ENCODE measurements at regions not wholly inside any gene's neighbourhood (a gene's known extent, or its start where the extent isn't known, plus 50 kb on each side); places are given as distances from the start of the nearest gene placed in this dataset.
"Not testable (repeated sequence)": the region's sequence is repeated elsewhere in the genome, so short reads cannot be mapped to it uniquely, and the experiment has no call there.

DNA sequence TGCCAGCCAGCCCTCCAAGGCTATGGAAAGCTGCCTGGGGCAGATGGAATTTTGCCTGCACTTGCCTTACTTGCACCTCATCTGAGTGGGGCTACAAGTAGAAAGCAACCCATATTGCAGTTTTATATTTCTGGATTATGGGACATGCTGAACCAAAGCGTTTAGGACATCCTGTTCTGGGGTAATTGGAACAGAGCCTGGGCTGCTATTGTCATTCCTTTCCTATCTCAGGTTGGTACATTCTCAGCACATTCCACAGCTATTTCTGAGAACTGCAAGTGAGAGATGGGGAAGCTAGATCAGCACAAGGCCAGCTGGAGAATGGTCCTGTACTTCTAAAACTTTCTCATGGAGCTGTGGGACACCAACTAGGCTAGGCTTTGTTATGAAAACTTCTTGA lies 713.8 kb downstream of the KCNT2 start:
- in situ Hi-C loops (cut with HindIII; ENCODE audit: low pct_ligation_motif_present, low pct_unique_long_range_greater_than_20kb, low sequenced_read_pairs): no loop called here
- no peak for DNase-seq

- in situ Hi-C loops (cut with HindIII; ENCODE audit: low pct_ligation_motif_present, low pct_unique_long_range_greater_than_20kb, low sequenced_read_pairs): no loop called here
- DNase-seq: no peak
Observed at GRCh38 chr1:195886000-195886399, 722.2 kb downstream of the KCNT2 start.

GRCh38 chr1:195878478-195878877 lies 729.8 kb downstream of the KCNT2 start:
- DNase-seq: no peak
- in situ Hi-C loops (cut with HindIII; ENCODE audit: low pct_ligation_motif_present, low pct_unique_long_range_greater_than_20kb, low sequenced_read_pairs): no loop called here

- in situ Hi-C loops (cut with HindIII; ENCODE audit: low pct_ligation_motif_present, low pct_unique_long_range_greater_than_20kb, low sequenced_read_pairs): no loop called here
- no peak for DNase-seq
Observed at GRCh38 chr1:195876792-195877191, 731.4 kb downstream of the KCNT2 start.

DNA sequence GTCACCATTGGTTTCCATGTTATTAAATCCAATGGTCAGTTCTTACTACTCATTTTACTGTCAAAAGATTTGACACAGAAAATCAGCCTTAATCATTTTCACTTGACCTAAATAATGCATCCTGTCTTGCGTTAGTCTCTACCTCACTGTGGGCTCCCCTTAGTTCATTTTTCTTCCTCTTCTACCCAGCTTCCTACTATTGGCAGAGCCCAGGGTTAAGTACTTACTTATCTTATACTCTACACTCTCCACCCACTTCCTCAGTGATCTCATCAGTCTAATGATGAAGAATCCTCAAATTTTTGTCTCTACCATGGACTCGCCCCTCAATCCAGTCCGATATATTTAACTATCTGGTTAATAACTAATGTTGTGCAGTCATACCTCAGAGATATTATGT lies 735.9 kb downstream of the KCNT2 start:
- in situ Hi-C loops (cut with HindIII; ENCODE audit: low pct_ligation_motif_present, low pct_unique_long_range_greater_than_20kb, low sequenced_read_pairs): no loop called here
- no peak for DNase-seq

- in situ Hi-C loops (cut with HindIII; ENCODE audit: low pct_ligation_motif_present, low pct_unique_long_range_greater_than_20kb, low sequenced_read_pairs): no loop called here
- no peak for DNase-seq
Observed at GRCh38 chr1:195867638-195868037, 740.6 kb downstream of the KCNT2 start.

DNA sequence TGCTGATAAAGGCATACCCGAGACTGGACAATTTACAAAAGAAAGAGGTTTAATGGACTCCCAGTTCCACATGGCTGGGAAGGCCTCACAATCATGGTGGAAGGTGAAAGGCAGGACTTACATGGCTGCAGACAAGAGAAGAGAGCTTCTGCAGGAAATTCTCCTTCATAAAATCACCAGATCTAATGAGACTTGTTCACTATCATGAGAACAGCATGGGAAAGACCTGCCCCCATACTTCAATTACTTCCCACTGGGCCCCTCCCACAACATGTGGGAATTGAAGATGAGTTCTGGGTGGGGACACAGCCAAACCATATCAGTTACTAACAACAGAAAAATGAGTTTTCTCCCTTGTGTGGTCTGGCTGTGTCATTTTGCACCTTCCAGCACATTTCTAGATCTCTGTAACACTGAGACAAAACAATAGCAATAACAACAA lies 741.4 kb downstream of the KCNT2 start:
- in situ Hi-C loops (cut with HindIII; ENCODE audit: low pct_ligation_motif_present, low pct_unique_long_range_greater_than_20kb, low sequenced_read_pairs): no loop called here
- DNase-seq: no peak

DNA sequence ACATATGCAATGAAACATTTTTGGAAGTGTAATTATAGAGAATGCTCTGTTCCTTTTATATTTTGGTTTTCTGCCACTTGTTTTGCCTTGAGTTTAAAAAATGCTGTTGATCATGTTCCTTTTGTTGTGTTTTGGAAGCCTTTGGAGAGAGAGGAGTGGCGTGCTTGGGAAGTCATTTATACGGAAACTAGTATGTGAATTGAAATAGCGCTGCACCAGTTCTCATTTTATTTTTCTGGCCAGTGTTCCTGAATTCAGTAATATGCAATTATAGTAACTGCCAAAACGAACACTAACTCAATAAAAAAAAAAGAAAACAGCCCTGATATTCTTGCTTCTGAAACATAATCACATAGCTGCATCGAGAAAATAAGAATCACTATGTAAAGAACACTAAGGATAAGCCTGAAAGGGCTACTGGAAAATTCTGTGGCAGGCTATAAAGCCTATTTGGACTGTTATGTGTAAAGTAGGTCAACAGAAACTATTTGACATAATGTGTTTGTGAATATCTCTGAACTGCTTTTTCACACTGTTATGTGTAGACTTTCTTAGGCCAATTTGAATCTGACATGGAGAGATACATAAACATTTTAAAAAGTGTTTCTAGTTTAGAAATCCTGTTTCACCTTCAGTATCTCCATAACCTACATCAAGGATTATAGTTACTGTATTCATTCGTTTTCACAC lies 742.0 kb downstream of the KCNT2 start:
- in situ Hi-C loops (cut with HindIII; ENCODE audit: low pct_ligation_motif_present, low pct_unique_long_range_greater_than_20kb, low sequenced_read_pairs): no loop called here
- DNase-seq: no peak

DNA sequence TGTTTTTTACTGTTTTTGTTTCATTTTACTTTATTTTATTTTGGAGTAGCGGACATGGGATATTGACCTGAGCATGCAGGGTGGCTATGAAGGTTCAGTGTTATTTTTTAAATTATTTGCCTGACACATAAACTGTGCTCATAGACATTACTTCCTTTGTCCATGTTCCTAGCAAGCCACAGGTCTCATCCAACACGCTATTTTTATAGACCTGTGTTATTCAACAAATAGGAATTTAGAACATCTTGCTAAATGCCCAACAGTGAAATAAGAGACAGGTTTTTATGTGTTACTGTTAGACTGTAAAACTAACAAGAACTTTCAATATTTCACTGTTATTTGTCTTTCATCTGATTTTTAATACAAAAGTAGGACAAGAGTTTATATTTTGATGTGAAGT lies 756.4 kb downstream of the KCNT2 start:
- DNase-seq: peak; percentile 31
- in situ Hi-C loops (cut with HindIII; ENCODE audit: low pct_ligation_motif_present, low pct_unique_long_range_greater_than_20kb, low sequenced_read_pairs): no loop called here

- no peak for DNase-seq
Observed at GRCh38 chr1:195851016-195851601, 757.1 kb downstream of the KCNT2 start.

DNA sequence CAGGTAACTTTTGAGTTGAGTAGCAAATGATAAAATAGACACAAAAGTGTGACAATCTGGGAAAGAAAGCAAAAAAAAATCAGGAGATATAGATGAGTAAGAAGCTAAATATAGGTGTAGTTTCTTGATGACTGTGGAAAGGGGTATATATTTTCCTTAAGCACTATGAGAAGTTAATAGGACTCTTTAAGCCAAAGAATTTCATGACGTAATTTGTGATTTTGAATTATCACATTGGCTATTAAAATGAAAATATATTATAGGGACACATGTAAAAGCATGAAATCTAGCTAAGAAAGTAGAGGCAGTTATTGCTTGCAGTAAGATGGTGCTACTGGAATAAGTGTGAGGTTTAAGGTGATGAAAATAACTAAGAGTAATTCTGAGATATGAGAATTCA lies 759.1 kb downstream of the KCNT2 start:
- no peak for DNase-seq
- in situ Hi-C loops (cut with HindIII; ENCODE audit: low pct_ligation_motif_present, low pct_unique_long_range_greater_than_20kb, low sequenced_read_pairs): no loop called here

More at GRCh38 chr1:195851016-195851601, 757.1 kb downstream of the KCNT2 start:
- in situ Hi-C loops (cut with HindIII; ENCODE audit: low pct_ligation_motif_present, low pct_unique_long_range_greater_than_20kb, low sequenced_read_pairs): no loop called here

DNA sequence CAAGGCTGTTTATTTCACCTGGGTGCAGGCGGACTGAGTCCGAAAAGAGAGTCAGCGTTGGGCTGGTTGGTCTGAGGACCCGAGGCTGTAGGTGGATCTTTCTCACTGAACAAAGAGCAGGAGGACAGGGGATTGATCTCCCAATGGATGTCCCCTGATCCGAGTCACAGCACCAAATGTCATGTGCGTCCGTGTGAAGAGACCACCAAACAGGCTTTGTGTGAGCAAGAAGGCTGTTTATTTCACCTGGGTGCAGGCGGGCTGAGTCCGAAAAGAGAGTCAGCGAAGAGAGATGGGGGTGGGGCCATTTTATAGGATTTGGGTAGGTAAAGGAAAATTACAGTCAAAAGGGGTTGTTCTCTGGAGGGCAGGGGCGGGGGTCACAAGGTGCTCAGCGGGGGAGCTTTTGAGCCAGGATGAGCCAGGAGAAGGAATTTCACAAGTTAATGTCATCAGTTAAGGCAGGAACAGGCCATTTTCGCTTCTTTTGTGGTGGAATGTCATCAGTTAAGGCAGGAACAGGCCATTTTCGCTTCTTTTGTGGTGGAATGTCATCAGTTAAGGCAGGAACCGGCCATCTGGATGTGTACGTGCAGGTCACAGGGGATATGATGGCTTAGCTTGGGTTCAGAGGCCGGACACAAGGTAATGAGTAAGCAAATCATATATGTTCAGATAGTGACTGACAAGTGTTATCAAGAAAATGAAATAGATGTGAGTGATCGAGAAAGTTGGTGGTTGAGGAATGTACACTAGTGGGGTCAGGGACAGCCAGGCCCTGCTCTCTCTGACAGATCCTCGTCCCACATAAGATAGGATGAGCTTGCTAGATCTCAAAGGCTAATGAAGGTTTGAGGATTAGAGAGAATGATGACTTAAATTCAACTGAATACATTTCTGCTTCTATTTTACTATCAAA lies 760.0 kb downstream of the KCNT2 start:
- DNase-seq; in situ Hi-C loops (cut with HindIII; ENCODE audit: low pct_ligation_motif_present, low pct_unique_long_range_greater_than_20kb, low sequenced_read_pairs): not testable (repeated sequence)

- DNase-seq: no peak
- in situ Hi-C loops (cut with HindIII; ENCODE audit: low pct_ligation_motif_present, low pct_unique_long_range_greater_than_20kb, low sequenced_read_pairs): no loop called here
Observed at GRCh38 chr1:195831789-195832188, 776.5 kb downstream of the KCNT2 start.

- in situ Hi-C loops (cut with HindIII; ENCODE audit: low pct_ligation_motif_present, low pct_unique_long_range_greater_than_20kb, low sequenced_read_pairs): no loop called here
- no peak for DNase-seq
Observed at GRCh38 chr1:195828325-195828724, 779.9 kb downstream of the KCNT2 start.

DNA sequence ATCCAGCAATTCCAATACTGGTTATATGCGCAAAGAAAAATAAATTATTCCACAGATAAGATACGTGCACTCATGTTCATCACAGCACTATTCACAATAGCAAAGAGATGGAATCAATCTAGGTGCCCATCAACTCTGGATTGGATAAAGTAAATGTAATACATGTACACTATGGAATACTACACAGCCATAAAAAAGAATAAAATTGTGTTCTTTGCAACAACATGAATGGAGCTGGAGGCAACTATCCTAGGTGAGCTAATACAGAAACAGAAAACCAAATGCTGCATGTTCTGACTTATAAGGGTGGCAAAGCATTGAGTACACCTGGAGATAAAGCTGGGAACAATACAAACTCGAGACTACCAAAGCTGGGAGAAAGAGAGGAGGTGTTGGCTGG lies 787.3 kb downstream of the KCNT2 start:
- DNase-seq: no peak

GRCh38 chr1:195806060-195806459 lies 802.2 kb downstream of the KCNT2 start:
- in situ Hi-C loops (cut with HindIII; ENCODE audit: low pct_ligation_motif_present, low pct_unique_long_range_greater_than_20kb, low sequenced_read_pairs): no loop called here
- no peak for DNase-seq

More for the DNA sequence above, 787.3 kb downstream of the KCNT2 start:
- in situ Hi-C loops (cut with HindIII; ENCODE audit: low pct_ligation_motif_present, low pct_unique_long_range_greater_than_20kb, low sequenced_read_pairs): no loop called here

DNA sequence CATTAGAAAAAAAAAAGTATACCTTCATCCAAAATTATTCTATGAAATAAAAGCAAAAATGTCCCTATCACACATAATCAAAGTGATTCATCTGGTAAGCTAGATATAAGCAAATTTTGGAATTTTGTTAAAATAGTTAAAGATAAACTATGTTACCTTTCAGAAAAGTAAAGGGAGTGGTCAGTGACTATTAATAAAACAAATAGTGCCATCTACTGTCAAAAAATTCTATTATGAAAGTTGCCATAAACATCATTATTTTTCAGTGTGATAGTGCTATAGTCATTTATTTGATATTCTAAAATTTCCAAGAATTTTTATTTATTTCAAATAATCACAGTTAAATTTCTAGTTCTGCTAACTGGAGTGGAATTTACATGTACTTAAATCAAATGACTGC lies 803.7 kb downstream of the KCNT2 start:
- DNase-seq: peak; percentile 9
- in situ Hi-C loops (cut with HindIII; ENCODE audit: low pct_ligation_motif_present, low pct_unique_long_range_greater_than_20kb, low sequenced_read_pairs): no loop called here

DNA sequence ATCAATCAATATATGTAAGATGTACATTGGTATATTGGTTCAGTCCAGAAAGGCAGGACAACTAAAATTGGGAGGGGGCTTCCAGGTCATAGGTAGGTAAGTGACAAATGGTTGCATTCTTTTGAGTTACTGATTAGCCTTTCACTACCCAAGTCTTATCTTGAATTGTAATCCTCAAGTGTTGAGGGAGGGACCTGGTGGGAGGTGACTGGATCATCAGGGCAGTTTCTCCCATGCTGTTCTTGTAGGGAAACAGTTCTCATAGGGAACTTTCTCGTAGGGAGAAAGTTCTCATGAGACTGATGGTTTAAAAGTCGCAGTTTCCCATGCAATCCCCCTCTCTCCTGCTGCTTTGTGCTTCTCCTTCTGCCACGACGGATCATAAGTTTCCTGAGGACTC lies 809.2 kb downstream of the KCNT2 start:
- no peak for DNase-seq
- in situ Hi-C loops (cut with HindIII; ENCODE audit: low pct_ligation_motif_present, low pct_unique_long_range_greater_than_20kb, low sequenced_read_pairs): no loop called here

DNA sequence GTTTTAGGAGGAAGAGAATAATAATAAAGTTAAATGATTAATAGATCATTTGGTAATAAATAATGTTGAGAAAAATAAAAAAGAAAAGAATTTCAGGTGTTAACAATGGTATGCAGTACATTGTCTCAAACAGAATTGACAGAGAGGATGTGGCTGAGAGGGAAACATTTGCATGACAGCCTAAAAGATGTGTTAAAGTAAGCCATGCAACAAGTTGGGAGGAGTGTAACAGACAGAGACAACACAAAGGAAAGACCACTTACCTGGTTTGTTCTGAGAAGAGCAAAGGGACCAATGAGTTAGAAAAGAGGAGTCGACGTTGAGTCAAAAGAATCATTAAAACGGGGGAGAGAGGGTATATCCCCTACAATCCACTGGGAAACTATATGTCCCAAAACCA lies 814.0 kb downstream of the KCNT2 start:
- in situ Hi-C loops (cut with HindIII; ENCODE audit: low pct_ligation_motif_present, low pct_unique_long_range_greater_than_20kb, low sequenced_read_pairs): no loop called here
- no peak for DNase-seq
